ENCODE measurements at regions not wholly inside any gene's neighbourhood (a gene's known extent, or its start where the extent isn't known, plus 50 kb on each side); places are given as distances from the start of the nearest gene placed in this dataset.
"Not testable (repeated sequence)": the region's sequence is repeated elsewhere in the genome, so short reads cannot be mapped to it uniquely, and the experiment has no call there.

DNA sequence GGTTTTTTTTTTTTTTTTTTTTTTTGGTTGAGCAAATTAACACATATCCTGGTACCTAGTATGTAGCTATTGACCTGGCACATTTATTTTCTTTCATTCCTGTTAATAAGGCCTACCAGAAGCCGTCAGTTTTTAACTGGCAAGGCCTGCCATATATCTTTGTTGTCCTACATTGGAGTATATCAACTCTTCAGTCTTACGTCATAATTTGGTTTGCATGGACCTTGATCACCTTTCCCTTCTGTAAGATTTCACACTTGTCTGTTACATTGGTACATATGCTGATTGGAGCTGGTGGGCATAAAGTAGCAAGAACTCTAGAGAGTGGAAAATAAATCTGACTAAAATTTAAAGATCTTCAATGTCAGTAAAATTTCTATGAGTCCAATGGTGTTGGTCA is 1658.0 kb downstream of the C4orf33 start:
- no peaks in the 10 kb centered on the region for H3K9me3 ChIP-seq (ENCODE audit: control insufficient read depth, insufficient read depth, low read depth, low read length)
- no peaks in the 10 kb centered on the region for H3K36me3 ChIP-seq (ENCODE audit: control insufficient read depth in 2 of 2, insufficient read depth in 1 of 2, low read length in 2 of 2)
- no peak overlapping the region for H3K4me3 ChIP-seq (ENCODE audit: low read depth, low read length)
- ChIA-PET POLR2A (no interaction called here), CTCF (no interaction called here)
- H3K27ac ChIP-seq (ENCODE audit: extremely low read depth, low read depth, low read length): no peak overlapping the region
- no peaks in the 10 kb centered on the region for H3K4me1 ChIP-seq (ENCODE audit: control insufficient read depth, insufficient read depth, low read length)
- TF ChIP-seq HOXC10 (CRISPR knock-in tag; IDR thresholded peaks at IDR 0.05): no peak
- no peak for TF ChIP-seq ZNF791 (tag by site-specific recombination; IDR thresholded peaks at IDR 0.05)
- TF ChIP-seq ZNF350 (tag by site-specific recombination; IDR thresholded peaks at IDR 0.05): no peak
- TF ChIP-seq ZNF114 (tag by site-specific recombination; IDR thresholded peaks at IDR 0.05): no peak
- TF ChIP-seq, protein P1, sequence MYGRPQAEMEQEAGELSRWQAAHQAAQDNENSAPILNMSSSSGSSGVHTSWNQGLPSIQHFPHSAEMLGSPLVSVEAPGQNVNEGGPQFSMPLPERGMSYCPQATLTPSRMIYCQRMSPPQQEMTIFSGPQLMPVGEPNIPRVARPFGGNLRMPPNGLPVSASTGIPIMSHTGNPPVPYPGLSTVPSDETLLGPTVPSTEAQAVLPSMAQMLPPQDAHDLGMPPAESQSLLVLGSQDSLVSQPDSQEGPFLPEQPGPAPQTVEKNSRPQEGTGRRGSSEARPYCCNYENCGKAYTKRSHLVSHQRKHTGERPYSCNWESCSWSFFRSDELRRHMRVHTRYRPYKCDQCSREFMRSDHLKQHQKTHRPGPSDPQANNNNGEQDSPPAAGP (tag by site-specific recombination; IDR thresholded peaks at IDR 0.05): no peak
- no peak for TF ChIP-seq ZBTB8A (tag by site-specific recombination; IDR thresholded peaks at IDR 0.05)
- no peak for TF ChIP-seq MEIS1 (CRISPR knock-in tag; IDR thresholded peaks at IDR 0.05; ENCODE audit: borderline replicate concordance)

DNA sequence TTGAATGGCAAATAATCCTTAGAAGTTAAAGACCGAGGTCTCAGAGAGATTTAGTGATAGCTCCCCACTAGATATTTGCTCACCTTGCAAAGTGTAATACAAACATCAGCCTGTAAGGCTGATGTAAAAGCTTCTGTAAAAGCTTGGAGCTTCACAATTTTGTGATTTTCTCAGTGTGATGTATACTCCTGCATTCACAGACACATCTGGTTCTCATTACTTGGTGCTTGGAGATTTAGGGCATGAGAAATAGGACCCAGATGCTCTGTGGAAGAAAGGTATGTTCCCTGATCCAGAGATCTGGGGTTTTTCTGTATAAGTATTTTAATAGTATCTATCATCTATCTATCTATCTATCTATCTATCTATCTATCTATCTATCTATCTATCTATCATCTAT is 1664.3 kb downstream of the C4orf33 start:
- CTCF ChIA-PET: no interaction called here
- H3K36me3 ChIP-seq (ENCODE audit: control insufficient read depth in 2 of 2, insufficient read depth in 1 of 2, low read length in 2 of 2): no peaks in the 10 kb centered on the region
- POLR2A ChIA-PET: no interaction called here
- H3K27ac ChIP-seq (ENCODE audit: extremely low read depth, low read depth, low read length): no peak overlapping the region
- no peaks in the 10 kb centered on the region for H3K9me3 ChIP-seq (ENCODE audit: control insufficient read depth, insufficient read depth, low read depth, low read length)
- H3K4me3 ChIP-seq (ENCODE audit: low read depth, low read length): no peak overlapping the region
- no peak for TF ChIP-seq ZNF239 (tag by site-specific recombination; IDR thresholded peaks at IDR 0.05)
- TF ChIP-seq ZNF24 (tag by site-specific recombination; IDR thresholded peaks at IDR 0.05): no peak
- TF ChIP-seq ZBTB8A (tag by site-specific recombination; IDR thresholded peaks at IDR 0.05): no peak
- TF ChIP-seq ZNF707 (tag by site-specific recombination; IDR thresholded peaks at IDR 0.05): no peak
- TF ChIP-seq MZF1 (tag by site-specific recombination; IDR thresholded peaks at IDR 0.05; ENCODE audit: borderline replicate concordance): no peak
- TF ChIP-seq, protein P2, sequence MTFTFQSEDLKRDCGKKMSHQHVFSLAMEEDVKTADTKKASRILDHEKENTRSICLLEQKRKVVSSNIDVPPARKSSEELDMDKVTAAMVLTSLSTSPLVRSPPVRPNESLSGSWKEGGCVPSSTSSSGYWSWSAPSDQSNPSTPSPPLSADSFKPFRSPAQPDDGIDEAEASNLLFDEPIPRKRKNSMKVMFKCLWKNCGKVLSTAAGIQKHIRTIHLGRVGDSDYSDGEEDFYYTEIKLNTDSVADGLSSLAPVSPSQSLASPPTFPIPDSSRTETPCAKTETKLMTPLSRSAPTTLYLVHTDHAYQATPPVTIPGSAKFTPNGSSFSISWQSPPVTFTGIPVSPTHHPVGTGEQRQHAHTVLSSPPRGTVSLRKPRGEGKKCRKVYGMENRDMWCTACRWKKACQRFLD (tag by site-specific recombination; IDR thresholded peaks at IDR 0.05): no peak
- no peaks in the 10 kb centered on the region for H3K4me1 ChIP-seq (ENCODE audit: control insufficient read depth, insufficient read depth, low read length)

DNA sequence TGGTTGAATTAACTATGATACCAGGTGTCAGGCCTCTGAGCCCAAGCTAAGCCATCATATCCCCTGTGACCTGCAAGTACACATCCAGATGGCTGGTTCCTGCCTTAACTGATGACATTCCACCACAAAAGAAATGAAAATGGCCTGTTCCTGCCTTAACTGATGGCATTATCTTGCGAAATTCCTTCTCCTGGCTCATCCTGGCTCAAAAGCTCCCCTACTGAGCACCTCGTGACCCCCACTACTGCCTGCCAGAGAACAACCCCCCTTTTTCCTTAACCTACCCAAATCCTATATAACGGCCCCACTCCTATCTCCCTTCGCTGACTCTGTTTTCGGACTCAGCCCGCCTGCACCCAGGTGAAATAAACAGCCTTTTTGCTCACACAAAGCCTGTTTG is 1671.4 kb downstream of the C4orf33 start:
- H3K9me3 ChIP-seq (ENCODE audit: control insufficient read depth, insufficient read depth, low read depth, low read length); CTCF ChIA-PET; H3K4me1 ChIP-seq (ENCODE audit: control insufficient read depth, insufficient read depth, low read length); H3K36me3 ChIP-seq (ENCODE audit: control insufficient read depth in 2 of 2, insufficient read depth in 1 of 2, low read length in 2 of 2); POLR2A ChIA-PET; H3K27ac ChIP-seq (ENCODE audit: extremely low read depth, low read depth, low read length); H3K4me3 ChIP-seq (ENCODE audit: low read depth, low read length): not testable (repeated sequence)

DNA sequence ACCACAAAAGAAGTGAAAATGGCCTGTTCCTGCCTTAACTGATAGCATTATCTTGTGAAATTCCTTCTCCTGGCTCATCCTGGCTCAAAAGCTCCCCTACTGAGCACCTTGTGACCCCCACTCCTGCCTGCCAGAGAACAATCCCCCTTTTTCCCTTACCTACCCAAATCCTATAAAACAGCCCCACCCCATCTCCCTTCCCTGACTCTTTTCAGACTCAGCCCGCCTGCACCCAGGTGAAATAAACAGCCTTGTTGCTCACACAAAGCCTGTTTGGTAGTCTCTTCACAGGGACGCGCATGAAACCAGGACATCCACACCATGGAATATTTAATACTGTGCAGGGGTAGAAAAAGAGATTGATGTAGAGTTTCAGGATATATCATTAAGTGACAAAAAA is 1677.0 kb downstream of the C4orf33 start:
- H3K9me3 ChIP-seq (ENCODE audit: control insufficient read depth, insufficient read depth, low read depth, low read length); POLR2A ChIA-PET; CTCF ChIA-PET; H3K4me3 ChIP-seq (ENCODE audit: low read depth, low read length); H3K36me3 ChIP-seq (ENCODE audit: control insufficient read depth in 2 of 2, insufficient read depth in 1 of 2, low read length in 2 of 2); H3K27ac ChIP-seq (ENCODE audit: extremely low read depth, low read depth, low read length); H3K4me1 ChIP-seq (ENCODE audit: control insufficient read depth, insufficient read depth, low read length): not testable (repeated sequence)

DNA sequence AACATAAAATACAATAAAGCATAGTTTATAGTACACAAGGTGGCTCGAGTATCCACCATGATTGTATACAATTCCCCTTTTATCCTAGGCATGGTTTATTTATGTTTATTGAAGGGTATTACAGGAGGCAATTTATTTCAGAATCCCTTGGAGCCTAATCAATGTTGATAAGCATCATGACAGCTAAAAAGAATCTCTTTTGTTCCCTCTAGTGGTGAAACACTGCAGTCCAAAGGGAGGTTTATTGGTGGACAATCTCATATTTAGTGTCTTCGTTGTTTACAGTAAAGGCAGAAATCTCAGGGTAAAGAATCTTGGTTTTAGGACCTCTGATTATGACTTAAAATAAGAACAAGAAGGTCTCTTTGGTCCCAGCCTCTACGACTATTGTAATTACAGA is 1712.5 kb downstream of the C4orf33 start:
- ChIA-PET POLR2A (no interaction called here), CTCF (no interaction called here)
- Histone ChIP-seq H3K4me1 (ENCODE audit: control insufficient read depth, insufficient read depth, low read length) (no peaks in the 10 kb centered on the region), H3K9me3 (ENCODE audit: control insufficient read depth, insufficient read depth, low read depth, low read length) (no peaks in the 10 kb centered on the region), H3K4me3 (ENCODE audit: low read depth, low read length) (no peak overlapping the region), H3K27ac (ENCODE audit: extremely low read depth, low read depth, low read length) (no peak overlapping the region), H3K36me3 (ENCODE audit: control insufficient read depth in 2 of 2, insufficient read depth in 1 of 2, low read length in 2 of 2) (no peaks in the 10 kb centered on the region)
- TF ChIP-seq ZNF521 (tag by site-specific recombination; IDR thresholded peaks at IDR 0.05) (no peak), TRIM28 (IDR thresholded peaks at IDR 0.05; ENCODE audit: borderline replicate concordance, low read length) (no peak), ZNF292 (tag by site-specific recombination; IDR thresholded peaks at IDR 0.05; ENCODE audit: borderline replicate concordance, low read depth) (no peak), ZNF433 (tag by site-specific recombination; IDR thresholded peaks at IDR 0.05; ENCODE audit: low read depth) (no peak), ZNF837 (tag by site-specific recombination; IDR thresholded peaks at IDR 0.05) (no peak), ZNF2 (tag by site-specific recombination; IDR thresholded peaks at IDR 0.05) (no peak), ZXDB (tag by site-specific recombination; IDR thresholded peaks at IDR 0.05) (no peak), ZFHX2 (tag by site-specific recombination; conservative IDR thresholded peaks at IDR 0.05) (no peak), ZNF585B (tag by site-specific recombination; IDR thresholded peaks at IDR 0.05) (no peak), ZNF560 (tag by site-specific recombination; IDR thresholded peaks at IDR 0.05; ENCODE audit: borderline replicate concordance) (no peak), HOXA7 (CRISPR knock-in tag; IDR thresholded peaks at IDR 0.05; ENCODE audit: borderline replicate concordance) (no peak)
- TF ChIP-seq, protein P3, sequence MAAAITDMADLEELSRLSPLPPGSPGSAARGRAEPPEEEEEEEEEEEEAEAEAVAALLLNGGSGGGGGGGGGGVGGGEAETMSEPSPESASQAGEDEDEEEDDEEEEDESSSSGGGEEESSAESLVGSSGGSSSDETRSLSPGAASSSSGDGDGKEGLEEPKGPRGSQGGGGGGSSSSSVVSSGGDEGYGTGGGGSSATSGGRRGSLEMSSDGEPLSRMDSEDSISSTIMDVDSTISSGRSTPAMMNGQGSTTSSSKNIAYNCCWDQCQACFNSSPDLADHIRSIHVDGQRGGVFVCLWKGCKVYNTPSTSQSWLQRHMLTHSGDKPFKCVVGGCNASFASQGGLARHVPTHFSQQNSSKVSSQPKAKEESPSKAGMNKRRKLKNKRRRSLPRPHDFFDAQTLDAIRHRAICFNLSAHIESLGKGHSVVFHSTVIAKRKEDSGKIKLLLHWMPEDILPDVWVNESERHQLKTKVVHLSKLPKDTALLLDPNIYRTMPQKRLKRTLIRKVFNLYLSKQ (tag by site-specific recombination; IDR thresholded peaks at IDR 0.05; ENCODE audit: borderline replicate concordance): no peak

Measured in HEK293 (cell line).